Retina (tissue), 1 donor: ENCODE measurements at regions not wholly inside any gene's neighbourhood (a gene's known extent, or its start where the extent isn't known, plus 50 kb on each side); places are given as distances from the start of the nearest gene placed in this dataset.
"Not testable (repeated sequence)": the region's sequence is repeated elsewhere in the genome, so short reads cannot be mapped to it uniquely, and the experiment has no call there.

Experiments
- DNase-seq: peaks from one replicate; pipeline ENCODE4 v3.0.0-alpha.2; 2016

GRCh38 chr2:10183146-10183675 is 60.7 kb downstream of the RRM2 start:
- no peak for DNase-seq

- DNase-seq = no peak
Measured at GRCh38 chr2:10184421-10184820, 61.9 kb downstream of the RRM2 start.

DNA sequence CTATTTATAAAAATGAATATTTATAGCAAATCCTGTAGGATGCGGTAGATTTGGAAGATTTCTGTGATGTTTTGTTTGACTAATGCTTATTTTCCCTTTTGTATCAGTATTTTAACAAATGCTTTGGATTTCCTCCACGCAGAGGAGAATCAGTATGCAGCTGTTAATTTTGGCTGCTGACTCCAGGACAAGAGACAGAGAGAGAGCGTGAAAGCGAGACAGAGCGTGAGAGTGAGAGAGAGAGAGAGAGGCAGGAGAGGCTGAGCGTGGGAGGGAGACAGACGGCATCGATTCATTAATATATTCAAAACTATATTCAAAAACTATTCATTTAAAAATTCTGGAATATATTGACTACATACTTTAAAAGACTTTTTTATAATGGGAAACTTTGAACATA is 62.5 kb downstream of the RRM2 start:
- no peak for DNase-seq

DNA sequence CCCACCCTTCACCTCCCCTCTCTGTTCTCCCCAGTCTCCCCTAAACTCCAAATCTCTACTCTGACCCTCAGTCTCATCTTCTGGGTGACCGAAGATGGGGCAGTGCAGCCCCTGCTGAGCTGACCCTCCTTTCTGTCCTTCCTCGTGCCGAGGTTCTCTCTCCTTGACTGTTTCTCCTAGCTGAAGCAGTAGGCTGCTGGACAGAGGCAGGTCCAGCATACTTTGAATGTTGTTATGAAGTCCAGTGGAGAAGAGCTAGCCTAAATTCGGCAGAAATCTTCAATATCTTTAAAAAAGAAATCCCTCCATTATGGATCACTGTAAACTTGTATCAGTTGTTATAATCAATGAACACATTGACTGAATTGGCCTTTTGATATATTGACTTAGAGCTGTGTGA is 63.2 kb downstream of the RRM2 start:
- DNase-seq = no peak

DNA sequence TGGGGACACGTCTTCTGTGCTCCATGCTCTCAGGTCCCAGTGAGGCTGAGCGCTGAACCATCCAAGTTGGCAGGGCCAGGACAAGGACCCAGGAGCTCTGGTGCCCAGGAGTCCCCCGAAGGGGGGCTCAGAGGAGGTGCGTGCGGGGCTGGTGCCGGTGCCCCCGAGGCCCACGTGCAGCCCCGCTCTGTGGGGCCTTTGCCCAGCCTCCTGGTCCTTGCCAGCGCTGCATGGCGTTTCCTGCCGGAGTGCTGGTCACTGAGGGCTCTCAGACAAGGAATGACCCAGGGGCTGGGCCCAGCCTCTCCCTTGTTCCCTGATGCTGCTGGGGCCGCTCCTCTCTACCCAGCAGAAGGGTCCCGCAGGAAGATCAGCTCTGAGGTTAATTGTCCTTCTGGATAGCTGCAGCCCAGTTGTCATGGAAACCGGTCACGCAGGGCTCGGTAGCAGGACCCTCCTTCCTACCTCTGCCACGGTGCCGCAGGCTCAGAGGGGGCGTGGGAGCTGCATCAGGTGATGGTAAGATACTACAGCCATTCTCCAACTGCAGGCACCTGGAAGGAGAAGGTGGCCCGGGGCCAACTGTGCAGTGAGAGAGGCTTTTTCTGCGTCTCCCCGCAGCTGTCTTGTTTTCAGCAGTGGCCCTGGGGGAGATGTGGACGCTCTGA is 64.5 kb downstream of the RRM2 start:
- DNase-seq = no peak

DNA sequence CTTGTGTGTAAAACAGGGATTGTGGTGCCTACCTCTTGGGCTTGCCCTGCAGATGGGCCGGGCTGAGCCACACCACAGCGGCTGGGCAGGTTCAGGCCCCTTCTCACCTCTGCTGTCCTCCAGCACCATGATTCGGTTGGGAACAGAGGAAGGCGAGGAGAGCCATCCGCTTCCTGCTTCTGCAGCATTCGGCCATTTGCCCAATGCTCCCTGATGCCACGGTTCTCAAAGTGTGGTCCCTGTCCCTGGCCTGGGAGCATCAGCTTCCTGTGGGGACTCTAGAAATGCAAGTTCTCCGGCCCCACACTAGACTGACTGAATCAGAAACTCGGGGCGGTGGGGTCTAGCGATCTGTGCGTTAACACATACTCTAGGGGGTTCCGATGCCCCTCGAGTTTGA is 65.1 kb downstream of the RRM2 start:
- no peak for DNase-seq

DNA sequence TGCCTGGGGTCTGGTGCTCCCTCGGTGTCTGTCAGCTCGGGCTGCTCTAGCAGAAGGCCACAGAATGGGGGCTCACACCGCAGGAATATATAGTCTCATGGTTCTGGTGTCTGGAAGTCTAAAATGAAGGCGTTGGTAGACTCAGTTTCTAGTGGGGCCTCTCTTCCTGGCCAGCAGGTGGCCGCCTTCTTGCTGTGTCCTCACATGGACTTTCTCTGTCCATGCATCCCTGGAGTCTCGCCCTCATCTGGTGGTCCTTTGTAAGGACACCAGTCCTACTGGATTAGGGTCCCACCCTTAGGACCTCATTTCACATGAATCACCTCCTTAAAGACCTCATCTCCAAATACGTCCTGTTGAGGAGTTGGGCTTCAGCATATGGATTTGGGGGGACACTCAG is 65.7 kb downstream of the RRM2 start:
- no peak for DNase-seq

DNA sequence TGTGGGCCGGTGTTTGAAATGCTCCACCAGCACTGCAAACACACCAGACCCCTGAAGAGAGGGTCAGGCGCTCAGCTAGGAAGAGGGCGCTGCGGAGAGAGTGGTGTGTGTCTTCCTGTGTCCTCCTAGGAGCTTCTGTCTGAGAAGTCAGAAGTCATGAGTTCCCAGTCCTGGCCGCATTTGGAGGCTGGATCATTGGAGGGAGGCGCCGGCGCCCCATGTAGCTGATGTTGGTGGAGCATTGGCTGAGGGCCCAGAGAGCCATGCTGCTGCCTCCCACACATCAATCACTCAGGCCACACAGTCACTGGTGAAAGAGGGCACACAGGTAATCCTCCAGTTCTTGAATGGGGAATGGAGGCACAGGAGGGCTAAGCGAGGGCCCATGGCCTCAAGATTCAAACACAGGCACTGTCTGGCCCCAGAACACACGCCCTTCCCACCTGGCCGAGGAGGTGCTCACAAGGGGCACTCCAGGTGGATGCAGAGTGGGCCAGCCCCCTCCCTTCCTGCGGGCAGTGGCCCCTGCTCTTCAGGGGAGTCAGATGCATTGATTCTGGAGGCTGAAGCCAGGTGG is 66.3 kb downstream of the RRM2 start:
- DNase-seq = no peak

DNA sequence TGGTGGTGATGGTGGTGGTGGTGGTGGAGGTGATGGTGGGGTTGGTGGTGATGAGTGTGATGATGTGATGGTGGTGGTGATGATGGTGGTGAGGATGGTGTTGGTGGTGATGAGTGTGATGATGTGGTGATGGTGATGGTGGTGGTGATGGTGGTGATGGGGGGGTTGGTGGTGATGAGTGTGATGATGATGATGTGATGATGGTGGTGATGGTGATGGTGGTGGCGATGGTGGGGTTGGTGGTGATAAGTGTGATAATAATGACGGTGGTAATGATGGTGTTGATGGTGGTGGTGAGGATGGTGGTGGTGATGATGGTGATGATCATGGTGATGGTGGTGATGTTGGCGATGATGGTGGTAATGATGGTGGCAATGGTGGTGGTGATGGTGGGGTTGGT is 67.7 kb downstream of the RRM2 start:
- DNase-seq = no peak

DNA sequence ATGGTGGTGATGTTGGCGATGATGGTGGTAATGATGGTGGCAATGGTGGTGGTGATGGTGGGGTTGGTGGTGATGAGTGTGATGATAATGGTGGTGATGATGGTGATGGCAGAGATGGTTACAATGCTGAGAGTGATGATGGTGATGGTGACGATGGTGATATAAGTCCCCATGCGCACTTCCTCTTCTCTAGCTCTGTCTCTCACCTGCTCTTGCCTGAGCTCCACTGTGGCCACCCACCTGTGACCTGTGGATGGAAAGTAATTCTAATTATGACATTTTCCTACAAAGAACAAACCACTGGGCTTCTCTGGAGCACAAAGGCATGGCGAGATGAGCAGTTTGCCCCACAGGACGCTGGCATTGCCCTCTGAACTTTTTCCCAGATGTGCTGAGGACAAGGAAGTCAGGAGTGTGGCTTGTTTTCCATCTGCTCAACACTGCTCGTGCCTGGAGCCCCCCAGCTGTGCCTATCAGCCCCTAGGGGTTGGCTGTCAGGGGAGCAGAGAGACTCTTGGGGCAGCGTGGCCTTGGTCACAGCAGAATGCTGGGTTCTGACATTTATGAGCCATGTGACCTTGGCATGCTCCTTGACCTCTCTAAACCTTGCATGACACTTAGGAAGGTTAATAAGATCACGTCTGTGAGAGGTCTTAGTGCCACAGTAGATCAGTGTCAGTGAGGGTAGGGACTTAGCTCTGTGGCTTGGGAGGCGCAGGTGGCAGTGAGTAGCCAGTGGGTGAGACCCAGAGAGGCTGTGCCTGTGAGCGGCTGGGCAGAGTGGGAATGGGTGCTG is 68.4 kb downstream of the RRM2 start:
- DNase-seq = no peak

GRCh38 chr2:10191554-10191953 is 69.0 kb downstream of the RRM2 start:
- DNase-seq = no peak

- no peak for DNase-seq
Measured at GRCh38 chr2:10192392-10193015, 70.0 kb downstream of the RRM2 start.

DNA sequence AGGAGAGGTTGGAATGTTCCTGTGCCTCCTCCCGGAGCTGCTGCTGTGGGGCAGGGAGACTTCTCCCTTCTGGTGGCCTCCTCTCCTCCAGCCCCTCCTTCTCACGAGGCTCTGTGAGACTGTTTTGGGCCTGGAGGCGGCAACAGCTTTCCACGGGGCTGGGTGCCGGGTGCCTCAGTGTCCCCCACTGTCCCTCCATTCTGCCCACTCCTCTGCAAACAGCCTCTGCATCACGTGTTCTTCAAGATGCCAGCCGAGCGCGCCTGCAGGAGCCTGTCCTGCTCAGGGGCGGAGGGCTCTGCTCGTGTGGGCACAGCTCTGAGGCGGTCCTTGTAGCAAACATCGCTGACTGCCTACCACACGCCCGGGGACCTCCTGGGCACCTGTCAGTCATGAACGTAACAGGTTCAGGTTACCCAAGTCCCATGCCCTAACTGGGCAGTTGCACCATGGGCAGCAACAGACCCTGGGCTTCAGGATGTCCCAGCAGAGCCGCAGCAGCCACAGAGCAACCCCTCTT is 70.8 kb downstream of the RRM2 start:
- no peak for DNase-seq

DNA sequence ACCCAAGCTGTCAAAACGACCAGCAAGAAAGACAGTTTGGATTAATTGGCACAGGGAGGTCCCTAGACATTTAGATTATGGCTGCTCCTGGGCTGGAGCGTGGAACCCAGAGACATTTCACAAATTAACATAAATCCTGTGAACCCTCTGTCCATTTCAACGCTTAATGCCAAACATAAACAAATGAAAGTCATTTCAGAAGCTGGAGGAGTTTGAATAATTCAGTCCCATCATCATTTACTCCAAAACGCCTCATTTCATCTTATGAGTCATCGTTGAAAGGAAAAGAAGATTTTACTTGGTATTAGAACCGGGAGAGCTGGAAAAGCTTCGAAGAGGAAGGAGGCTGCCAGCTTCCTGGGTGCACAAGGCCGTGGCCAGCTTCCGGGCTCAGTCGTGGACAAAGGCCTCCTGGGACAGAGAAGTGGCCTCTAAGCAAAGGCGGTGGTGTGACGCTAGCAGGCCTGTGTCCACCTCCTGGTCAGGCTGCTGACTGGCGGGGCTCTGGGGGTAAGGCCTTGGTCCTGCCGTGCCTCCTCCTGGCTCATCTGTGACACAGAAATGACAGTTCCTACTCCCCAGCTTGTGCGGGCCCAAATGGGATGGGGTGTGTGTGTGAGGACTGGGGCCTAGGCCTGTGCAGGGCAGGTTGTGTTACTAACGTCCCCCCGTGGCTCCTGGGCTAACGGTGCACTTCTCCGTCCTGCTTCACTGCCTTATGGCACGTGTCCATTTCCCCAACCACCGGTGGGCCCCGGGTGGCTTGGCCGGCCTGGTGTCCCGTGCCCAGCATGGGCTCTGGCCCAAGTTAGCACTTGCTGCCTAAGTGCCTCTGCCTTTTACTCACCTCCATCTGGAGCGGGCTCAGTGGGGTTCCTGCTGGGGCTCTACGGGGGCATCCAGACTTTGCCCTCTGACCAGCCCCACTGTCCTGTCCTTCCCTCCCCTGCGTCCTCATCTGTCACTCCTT is 71.6 kb downstream of the RRM2 start:
- no peak for DNase-seq

GRCh38 chr2:10195278-10196109 is 73.0 kb downstream of the RRM2 start:
- no peak for DNase-seq

DNA sequence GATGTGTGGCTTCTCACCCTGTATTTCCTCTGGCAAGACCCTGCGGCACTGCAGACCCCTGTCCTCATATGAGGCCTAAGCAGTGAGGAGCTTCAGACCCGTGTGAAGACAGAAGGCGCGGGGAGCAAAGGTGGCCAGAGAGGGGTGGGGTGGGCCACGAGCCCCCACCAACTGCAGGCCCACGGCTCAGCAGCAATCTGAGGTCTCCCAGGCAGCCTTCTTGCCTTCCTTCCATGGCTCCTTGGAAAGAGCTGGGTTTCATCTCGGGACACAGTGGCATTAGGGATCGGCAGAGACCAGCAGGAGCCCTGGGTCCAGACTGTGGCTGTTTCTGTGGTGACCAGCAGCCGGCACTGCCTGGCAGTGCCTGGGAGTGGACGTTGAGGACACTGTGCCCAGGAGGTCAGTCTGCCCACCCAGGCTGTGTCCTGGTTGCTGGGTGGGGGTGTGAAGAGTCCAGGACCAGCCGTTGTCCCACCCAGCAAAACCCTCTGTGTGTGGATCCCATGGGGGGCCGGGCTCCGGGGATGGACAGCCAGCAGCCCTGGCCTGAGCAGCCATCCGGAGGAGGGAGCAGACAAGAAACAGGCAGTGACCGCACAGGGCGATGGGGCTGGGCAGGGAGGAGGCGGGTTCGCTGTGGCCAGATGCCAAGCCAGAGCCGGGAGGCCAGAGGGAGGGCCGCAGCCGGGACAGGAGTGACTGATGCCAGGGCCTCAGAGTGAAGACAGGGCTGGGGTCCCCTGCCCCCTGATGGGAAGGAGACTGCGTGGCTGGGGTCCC is 73.8 kb downstream of the RRM2 start:
- no peak for DNase-seq

- DNase-seq = no peak
Measured at GRCh38 chr2:10196948-10197696, 74.6 kb downstream of the RRM2 start.

DNA sequence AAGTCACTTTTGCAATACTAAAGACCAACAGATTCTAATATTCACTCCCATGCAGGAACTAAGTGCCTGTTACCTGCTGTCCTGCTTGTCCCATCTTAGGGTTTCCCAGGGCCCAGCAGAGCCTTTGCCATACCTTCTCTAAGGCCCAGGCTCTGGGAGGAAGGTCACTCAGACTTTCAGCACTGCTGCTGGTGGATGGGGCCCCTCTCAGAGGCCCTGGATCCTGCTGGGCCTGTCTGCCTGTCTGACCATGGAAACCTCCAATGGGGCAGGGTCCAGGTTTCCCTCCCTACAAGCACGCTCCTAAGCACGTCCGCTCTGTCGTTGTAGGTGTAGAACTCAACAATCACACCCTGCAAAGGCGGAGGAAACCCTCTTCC is 75.1 kb downstream of the RRM2 start:
- DNase-seq = no peak

DNA sequence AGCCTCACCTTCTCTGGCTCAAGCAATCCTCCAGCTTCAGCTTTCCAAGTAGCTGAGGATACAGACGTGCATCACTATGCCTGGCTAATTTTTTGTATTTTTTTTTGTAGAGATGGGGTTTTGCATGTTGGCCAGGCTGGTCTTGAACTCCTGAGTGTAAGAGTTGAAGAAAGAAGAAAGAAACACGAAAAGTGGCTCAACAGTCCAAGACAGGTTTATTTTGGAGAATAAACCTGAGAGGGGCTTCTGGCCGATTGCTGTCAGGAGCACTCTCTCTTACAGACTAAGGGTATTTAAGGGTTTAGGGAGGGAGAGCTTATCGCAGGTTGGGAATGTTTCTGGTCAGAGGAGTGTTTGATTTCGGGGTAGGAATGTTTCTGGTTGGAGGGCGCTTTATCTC is 75.9 kb downstream of the RRM2 start:
- DNase-seq = not testable (repeated sequence)

DNA sequence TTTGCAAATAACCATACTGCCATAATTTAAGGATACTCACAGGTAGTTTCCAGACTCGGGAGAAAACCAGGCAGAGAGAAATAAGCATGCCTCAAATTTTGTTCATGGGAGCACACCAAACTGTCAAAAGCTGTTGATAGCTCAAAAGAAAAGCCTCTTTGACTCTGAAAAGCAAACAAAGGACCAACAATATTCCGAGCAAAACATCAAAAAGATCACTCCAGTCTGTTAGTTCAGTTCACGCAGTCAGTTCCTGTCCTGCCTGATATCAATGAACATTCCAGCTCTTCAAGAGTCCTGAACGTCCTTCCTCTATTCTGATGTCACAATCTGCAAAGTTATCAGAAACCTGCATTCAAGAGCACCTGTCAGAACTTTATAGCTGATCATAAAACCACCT is 78.7 kb downstream of the RRM2 start:
- no peak for DNase-seq
